Brain microvascular endothelial cell (primary cell): ENCODE measurements at regions not wholly inside any gene's neighbourhood (a gene's known extent, or its start where the extent isn't known, plus 50 kb on each side); places are given as distances from the start of the nearest gene placed in this dataset.
A peak's percentile ranks its signal among the peaks of the same experiment; 100 is the strongest.

ENCODE experiments used
- DNase-seq: peaks from one replicate; pipeline ENCODE4 v3.0.0-alpha.2; 2020
- H3K27ac ChIP-seq: fragments of 250-450 bp; sonication (Bioruptor Pico); 2 replicates; pipeline ENCODE4 v1.5.1; 2020; ENCODE audit warnings: mild to moderate bottlenecking, moderate library complexity
- H3K27me3 ChIP-seq: fragments of 250-450 bp; sonication (Bioruptor Pico); replicated peaks from 2 replicates; pipeline ENCODE4 v1.5.1; 2020; ENCODE audit warnings: mild to moderate bottlenecking
- H3K36me3 ChIP-seq: fragments of 250-450 bp; sonication (Bioruptor Pico); replicated peaks from 2 replicates; pipeline ENCODE4 v1.5.1; 2020; ENCODE audit warnings: mild to moderate bottlenecking
- H3K4me3 ChIP-seq: 2 replicates; pipeline ENCODE4 v1.5.1; 2011; ENCODE audit warnings: low read depth, mild to moderate bottlenecking, control low read depth, low read length, moderate library complexity
- CTCF ChIP-seq: IDR thresholded peaks from 2 replicates; pipeline ENCODE4 v1.5.1; 2011; ENCODE audit warnings: low read depth, mild to moderate bottlenecking, moderate library complexity, low read length, control low read depth, inconsistent platforms; ENCODE audit errors: missing control alignments
- in situ Hi-C: cut with HindIII; loops from 2 replicates; pipeline ENCODE4 v1.10.0; 2017; ENCODE audit warnings: low sequenced_read_pairs, low pct_ligation_motif_present

GRCh38 chr22:44363013-44363979, 50.5 kb upstream of the SHISAL1 start:
- DNase-seq, result peak; percentile 92
- H3K27ac ChIP-seq, result peak overlapping the region; percentile 69
- no peaks in the 10 kb centered on the region for H3K36me3 ChIP-seq
- no peaks in the 10 kb centered on the region for H3K27me3 ChIP-seq
- peak overlapping the region; percentile 15 for H3K4me3 ChIP-seq
- in situ Hi-C loops, result no loop called here
- no peak for TF ChIP-seq CTCF

GRCh38 chr22:44362249-44363012, 49.7 kb upstream of the SHISAL1 start:
- DNase-seq, result no peak
- no peak overlapping the region for H3K4me3 ChIP-seq
- H3K27ac ChIP-seq, result no peak overlapping the region
- H3K36me3 ChIP-seq, result no peaks in the 10 kb centered on the region
- in situ Hi-C loops, result no loop called here
- TF ChIP-seq CTCF, result no peak
- no peaks in the 10 kb centered on the region for H3K27me3 ChIP-seq
